Ovary (tissue), 3 donors: ENCODE measurements at regions not wholly inside any gene's neighbourhood (a gene's known extent, or its start where the extent isn't known, plus 50 kb on each side); places are given as distances from the start of the nearest gene placed in this dataset.
"Not testable (repeated sequence)": the region's sequence is repeated elsewhere in the genome, so short reads cannot be mapped to it uniquely, and the experiment has no call there.

Experiments used
- CTCF ChIP-seq, 3 donors: fragments of 450-650 bp in 2 of 3; fragments of 200-600 bp in 1 of 3; IDR thresholded peaks; one replicate each; pipeline versions ENCODE4 v1.5.1 to v1.8.0; 2016 to 2022; ENCODE audit warnings: antibody characterized with exemption in 3 of 3, mild to moderate bottlenecking in 1 of 3
- POLR2A ChIP-seq: fragments of 450-650 bp; IDR thresholded peaks from one replicate; pipeline ENCODE4 v1.6.1; 2017; ENCODE audit warnings: antibody characterized with exemption, mild to moderate bottlenecking, moderate library complexity
- donor health status: DM: no; HTN: no; CAD: no.

- not testable (repeated sequence) for TF ChIP-seq CTCF (IDR thresholded peaks at IDR 0.05); POLR2A
These were observed 433.1 kb upstream of the CPXCR1 start for GRCh38 chrX:88313972-88314371.
